Stimulated activated CD8-positive, alpha-beta memory T cell treated with anti-CD3 and anti-CD28 coated beads, Interleukin-4, amount 100 ng/mL, for 1 hour (primary cell): ENCODE measurements at regions not wholly inside any gene's neighbourhood (a gene's known extent, or its start where the extent isn't known, plus 50 kb on each side); places are given as distances from the start of the nearest gene placed in this dataset.
"Not testable (repeated sequence)": the region's sequence is repeated elsewhere in the genome, so short reads cannot be mapped to it uniquely, and the experiment has no call there.

Experiments
- DNase-seq, 2 donors: peaks; one replicate each; pipeline ENCODE4 v3.0.0-alpha.2; 2020; ENCODE audit warnings: low read depth in 2 of 2, low spot score in 1 of 2

- not testable (repeated sequence) for DNase-seq
These were observed 51.1 kb downstream of the NBPF8 start for GRCh38 chr1:120465900-120466299.

DNA sequence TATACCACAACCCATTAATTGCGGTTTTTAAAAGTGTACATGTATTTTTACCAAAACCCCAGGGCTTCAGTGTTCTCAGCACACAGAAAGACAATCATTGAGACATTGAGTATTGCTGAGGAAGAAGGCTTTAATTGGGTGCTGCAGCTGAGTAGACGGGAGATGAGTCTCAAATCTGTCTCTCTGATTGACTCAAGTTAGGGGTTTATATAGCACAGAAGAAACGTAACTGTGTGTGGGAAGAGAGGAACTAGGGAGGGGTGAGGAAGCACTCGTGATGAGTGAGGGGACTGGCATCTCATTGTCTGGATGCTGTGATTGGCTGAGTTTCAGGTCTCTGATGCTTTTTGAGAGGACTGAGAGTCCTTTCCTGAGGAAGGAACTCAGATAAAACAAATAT, 62.8 kb downstream of the NBPF8 start:
- not testable (repeated sequence) for DNase-seq

GRCh38 chr1:120478400-120478799, 63.6 kb downstream of the NBPF8 start:
- DNase-seq: not testable (repeated sequence)

DNA sequence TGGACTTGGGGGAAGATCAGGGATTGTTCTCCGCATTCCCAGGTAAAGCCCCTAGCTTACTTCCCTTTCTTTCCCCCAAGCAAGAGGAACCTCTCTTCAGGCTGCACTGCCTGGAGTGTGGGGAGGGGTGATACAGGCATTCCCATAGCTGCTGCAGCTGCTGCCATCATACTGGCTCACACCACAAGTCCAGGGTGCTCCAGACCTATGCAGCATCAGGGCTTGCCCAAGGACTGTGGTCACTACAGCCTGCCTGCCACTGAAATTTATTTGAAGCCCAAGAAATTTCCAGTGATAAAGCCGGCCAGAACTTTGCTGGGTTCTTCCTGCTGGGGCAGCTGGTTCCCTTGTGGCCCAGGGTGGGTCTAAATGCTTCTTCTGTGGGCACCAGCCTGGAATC, 72.7 kb downstream of the NBPF8 start:
- DNase-seq: not testable (repeated sequence)

DNA sequence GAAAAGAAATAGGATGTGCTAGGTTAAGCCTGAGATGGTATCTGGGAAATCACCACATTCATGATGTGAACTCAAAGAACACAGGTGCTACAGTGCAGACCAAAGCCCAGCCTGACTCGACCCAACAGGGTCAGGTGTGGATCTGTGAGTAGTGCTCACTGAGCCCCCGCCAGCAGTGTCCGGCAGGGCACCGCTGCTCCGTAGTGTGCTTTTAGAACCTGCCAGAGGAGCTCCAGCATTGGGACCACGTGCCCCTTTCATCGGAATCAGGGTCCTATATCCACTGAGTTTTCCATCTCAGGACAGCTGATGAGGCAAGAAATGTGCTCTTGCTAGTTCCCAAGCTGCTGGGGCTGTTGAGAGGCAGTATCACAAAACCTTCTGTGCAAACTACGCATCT, 74.4 kb downstream of the NBPF8 start:
- DNase-seq: not testable (repeated sequence)

- not testable (repeated sequence) for DNase-seq
These were observed 82.3 kb downstream of the NBPF8 start for GRCh38 chr1:120497145-120497544.

DNA sequence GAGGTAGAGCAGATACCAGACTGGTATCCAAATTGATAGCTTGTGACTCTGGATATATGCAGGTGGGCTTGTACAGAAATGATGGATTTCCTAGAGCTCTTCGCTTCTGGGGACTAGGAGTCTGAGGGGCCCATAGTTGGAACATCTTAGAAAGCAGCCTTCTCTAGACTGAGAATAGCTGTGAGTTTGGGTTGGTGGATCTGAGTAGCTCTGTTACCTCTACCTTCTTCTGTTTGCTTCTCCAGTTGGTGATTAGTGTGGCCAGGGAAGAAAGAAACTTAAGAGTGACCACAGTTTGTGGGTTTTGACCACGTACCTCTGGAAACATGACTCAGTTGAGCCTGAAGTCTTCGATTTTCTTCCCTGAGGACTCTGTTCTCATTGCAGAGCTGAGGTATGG, 88.4 kb downstream of the NBPF8 start:
- DNase-seq: not testable (repeated sequence)

DNA sequence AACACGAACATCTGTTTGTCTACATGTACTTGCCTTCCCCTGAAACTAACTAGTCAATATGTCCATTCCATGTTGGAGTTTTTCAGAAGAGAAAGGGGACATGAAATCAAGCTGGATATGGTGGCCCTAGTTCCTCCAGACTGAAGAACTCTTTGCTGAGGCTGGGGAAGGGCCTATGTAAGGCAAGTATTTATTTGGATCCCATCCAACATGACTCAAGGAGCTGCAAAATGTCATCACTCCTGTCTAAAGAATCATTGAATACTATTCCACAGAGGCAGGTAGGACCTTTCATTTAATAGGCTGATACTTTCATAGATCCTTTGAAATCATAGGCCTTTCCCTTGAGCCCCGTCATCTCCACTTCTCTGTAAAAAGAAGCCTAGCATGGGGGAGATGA, 91.5 kb downstream of the NBPF8 start:
- not testable (repeated sequence) for DNase-seq

- not testable (repeated sequence) for DNase-seq
These were observed 93.5 kb downstream of the NBPF8 start for GRCh38 chr1:120508351-120508750.

- not testable (repeated sequence) for DNase-seq
These were observed 94.4 kb downstream of the NBPF8 start for GRCh38 chr1:120509258-120509657.

GRCh38 chr1:120513099-120513498, 98.3 kb downstream of the NBPF8 start:
- DNase-seq: not testable (repeated sequence)

GRCh38 chr1:120513531-120513930, 98.7 kb downstream of the NBPF8 start:
- DNase-seq: not testable (repeated sequence)

GRCh38 chr1:120519196-120519595, 104.4 kb downstream of the NBPF8 start:
- not testable (repeated sequence) for DNase-seq

- not testable (repeated sequence) for DNase-seq
These were observed 109.6 kb downstream of the NBPF8 start for GRCh38 chr1:120524416-120524815.

- DNase-seq: not testable (repeated sequence)
These were observed 110.6 kb downstream of the NBPF8 start for GRCh38 chr1:120525386-120525785.

- not testable (repeated sequence) for DNase-seq
These were observed 114.7 kb downstream of the NBPF8 start for GRCh38 chr1:120529475-120530089.

DNA sequence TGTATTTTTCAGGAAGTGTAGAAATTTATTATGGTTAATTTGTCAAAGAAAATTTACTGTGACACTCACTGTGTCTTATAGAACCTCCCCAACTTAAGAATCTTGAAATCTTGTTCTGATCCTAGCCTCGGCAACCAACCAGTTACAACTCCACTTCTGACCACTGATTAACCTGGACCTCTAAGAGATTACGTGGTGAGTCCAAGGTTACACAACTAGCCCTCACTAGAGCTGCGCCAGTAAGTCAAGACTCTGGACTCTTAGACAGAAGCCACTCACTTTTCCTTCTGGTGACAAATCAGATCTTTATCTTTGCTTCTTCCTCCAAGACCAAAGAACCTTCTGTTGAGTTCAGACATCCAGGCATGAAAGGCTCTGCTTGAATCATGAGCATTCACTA, 116.6 kb downstream of the NBPF8 start:
- not testable (repeated sequence) for DNase-seq

GRCh38 chr1:120534361-120535047, 119.7 kb downstream of the NBPF8 start:
- DNase-seq: not testable (repeated sequence)

DNA sequence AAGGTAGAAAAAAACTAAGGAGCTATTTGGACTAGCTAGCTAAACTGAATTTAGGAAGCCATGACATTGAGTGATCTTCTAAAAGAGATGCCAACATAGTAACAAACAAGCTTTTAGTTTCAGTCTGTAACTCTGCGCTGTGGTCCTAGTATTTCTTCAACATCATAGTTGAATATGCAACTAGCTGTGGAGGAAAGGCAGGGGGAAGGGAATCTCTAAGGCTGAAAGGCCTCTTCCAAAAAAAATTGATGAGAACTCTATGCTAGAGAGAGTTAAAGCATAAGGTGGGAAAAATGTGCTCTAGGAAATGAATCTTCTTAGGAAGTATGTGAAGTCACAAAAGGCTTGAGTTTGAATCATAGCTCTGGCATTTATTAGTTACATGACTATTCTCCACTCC, 120.2 kb downstream of the NBPF8 start:
- not testable (repeated sequence) for DNase-seq

DNA sequence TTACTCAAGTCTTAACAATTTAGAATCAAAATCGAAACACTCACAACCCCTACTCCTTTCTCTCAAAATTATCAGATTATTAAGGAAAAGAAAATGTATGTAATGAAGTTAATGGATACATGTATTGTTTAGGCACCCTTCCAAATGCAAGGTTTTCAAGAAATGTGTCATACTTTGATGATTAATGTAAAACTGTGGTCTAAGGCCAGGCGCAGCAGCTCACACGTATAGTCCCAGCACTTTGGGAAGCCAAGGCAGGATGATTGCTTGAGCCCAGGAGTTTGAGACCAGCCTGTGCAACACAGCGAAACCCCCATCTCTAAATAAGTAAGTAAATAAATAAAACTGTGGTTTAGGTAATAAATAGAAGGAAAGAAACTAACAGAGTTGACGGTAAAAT, 126.6 kb downstream of the NBPF8 start:
- not testable (repeated sequence) for DNase-seq

DNA sequence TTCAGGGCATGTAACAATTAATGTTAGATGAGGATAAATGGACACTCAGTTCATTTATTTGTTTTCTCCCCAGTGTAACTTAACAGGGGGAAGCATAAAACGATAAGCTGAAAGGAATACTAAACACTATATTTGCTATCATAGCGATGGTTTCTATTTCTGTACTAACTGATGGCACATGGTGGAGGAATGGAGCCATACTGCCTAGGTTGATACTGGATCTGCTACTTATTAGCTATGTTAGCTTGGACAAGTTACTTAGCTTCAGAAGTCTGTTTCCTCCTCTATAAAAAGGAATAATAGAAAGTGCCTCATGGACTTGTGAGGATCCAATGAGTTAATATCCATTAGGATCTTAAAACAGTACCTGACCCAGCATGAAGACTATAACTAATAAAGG, 127.5 kb downstream of the NBPF8 start:
- DNase-seq: not testable (repeated sequence)

- not testable (repeated sequence) for DNase-seq
These were observed 128.1 kb downstream of the NBPF8 start for GRCh38 chr1:120542940-120543339.

GRCh38 chr1:120544434-120544833, 129.6 kb downstream of the NBPF8 start:
- DNase-seq: peak; percentile 59 to 76
